T-helper 2 cell treated with Interferon-gamma antibody and Interleukin-4, amounts not matched to agents 5 μg/mL and 100 μg/mL, for 36 hours (primary cell): ENCODE measurements at regions not wholly inside any gene's neighbourhood (a gene's known extent, or its start where the extent isn't known, plus 50 kb on each side); places are given as distances from the start of the nearest gene placed in this dataset.

Experiments
- DNase-seq: peaks from one replicate; pipeline ENCODE4 v3.0.0; 2021; ENCODE audit warnings: low spot score
- H3K27ac Mint-ChIP-seq: one replicate; pipeline ENCODE4 v1.8.0; 2021; ENCODE audit warnings: mild to moderate bottlenecking, mixed read lengths
- H3K27me3 Mint-ChIP-seq: one replicate; pipeline ENCODE4 v1.8.0; 2021; ENCODE audit warnings: low read depth, mixed read lengths
- H3K36me3 Mint-ChIP-seq: one replicate; pipeline ENCODE4 v1.8.0; 2021; ENCODE audit warnings: low read depth, mixed read lengths
- H3K4me1 Mint-ChIP-seq: one replicate; pipeline ENCODE4 v1.8.0; 2021; ENCODE audit warnings: low read depth, mixed read lengths
- H3K4me3 Mint-ChIP-seq: one replicate; pipeline ENCODE4 v1.8.0; 2022; ENCODE audit warnings: mild to moderate bottlenecking, moderate library complexity, mixed read lengths
- H3K9me3 Mint-ChIP-seq: one replicate; pipeline ENCODE4 v1.8.0; 2021; ENCODE audit warnings: mixed read lengths

GRCh38 chr3:193754719-193755118, 161.7 kb downstream of the OPA1 start:
- DNase-seq, result no peak
- H3K4me1 Mint-ChIP-seq, result no peaks in the 10 kb centered on the region
- H3K9me3 Mint-ChIP-seq, result peaks cover 20% of the 10 kb centered on the region
- H3K4me3 Mint-ChIP-seq, result no peak overlapping the region
- H3K27me3 Mint-ChIP-seq, result peaks cover 21% of the 10 kb centered on the region
- H3K27ac Mint-ChIP-seq, result no peak overlapping the region
- H3K36me3 Mint-ChIP-seq, result no peaks in the 10 kb centered on the region

GRCh38 chr3:193756536-193756935, 163.5 kb downstream of the OPA1 start:
- H3K27me3 Mint-ChIP-seq, result peaks cover 18% of the 10 kb centered on the region

GRCh38 chr3:193757457-193757856, 164.4 kb downstream of the OPA1 start:
- Mint-ChIP-seq H3K27ac (no peak overlapping the region), H3K4me1 (no peaks in the 10 kb centered on the region), H3K4me3 (no peak overlapping the region), H3K36me3 (no peaks in the 10 kb centered on the region), H3K27me3 (peaks cover 10% of the 10 kb centered on the region), H3K9me3 (peaks cover 20% of the 10 kb centered on the region)
- no peak for DNase-seq

More at GRCh38 chr3:193756536-193756935, 163.5 kb downstream of the OPA1 start:
- H3K4me3 Mint-ChIP-seq, result no peak overlapping the region
- H3K36me3 Mint-ChIP-seq, result no peaks in the 10 kb centered on the region
- H3K9me3 Mint-ChIP-seq, result peaks cover 20% of the 10 kb centered on the region
- no peak overlapping the region for H3K27ac Mint-ChIP-seq
- DNase-seq, result no peak
- H3K4me1 Mint-ChIP-seq, result no peaks in the 10 kb centered on the region

GRCh38 chr3:193761969-193762368, 169.0 kb downstream of the OPA1 start:
- H3K36me3 Mint-ChIP-seq, result no peaks in the 10 kb centered on the region
- no peak for DNase-seq
- H3K27me3 Mint-ChIP-seq, result peaks cover 5% of the 10 kb centered on the region
- H3K4me1 Mint-ChIP-seq, result no peaks in the 10 kb centered on the region
- H3K9me3 Mint-ChIP-seq, result peaks cover 8% of the 10 kb centered on the region
- no peak overlapping the region for H3K4me3 Mint-ChIP-seq
- no peak overlapping the region for H3K27ac Mint-ChIP-seq

GRCh38 chr3:193762657-193763056, 169.6 kb downstream of the OPA1 start:
- Mint-ChIP-seq H3K36me3 (no peaks in the 10 kb centered on the region), H3K4me3 (no peak overlapping the region), H3K27me3 (peaks cover 5% of the 10 kb centered on the region), H3K27ac (no peak overlapping the region), H3K9me3 (peaks cover 3% of the 10 kb centered on the region), H3K4me1 (no peaks in the 10 kb centered on the region)
- DNase-seq, result no peak

- no peaks in the 10 kb centered on the region for H3K9me3 Mint-ChIP-seq
- H3K4me3 Mint-ChIP-seq, result no peak overlapping the region
- H3K27me3 Mint-ChIP-seq, result peaks cover 5% of the 10 kb centered on the region
- no peaks in the 10 kb centered on the region for H3K36me3 Mint-ChIP-seq
- no peak overlapping the region for H3K27ac Mint-ChIP-seq
- no peak for DNase-seq
- no peaks in the 10 kb centered on the region for H3K4me1 Mint-ChIP-seq
Observed at GRCh38 chr3:193764959-193765358, 172.0 kb downstream of the OPA1 start.

DNA sequence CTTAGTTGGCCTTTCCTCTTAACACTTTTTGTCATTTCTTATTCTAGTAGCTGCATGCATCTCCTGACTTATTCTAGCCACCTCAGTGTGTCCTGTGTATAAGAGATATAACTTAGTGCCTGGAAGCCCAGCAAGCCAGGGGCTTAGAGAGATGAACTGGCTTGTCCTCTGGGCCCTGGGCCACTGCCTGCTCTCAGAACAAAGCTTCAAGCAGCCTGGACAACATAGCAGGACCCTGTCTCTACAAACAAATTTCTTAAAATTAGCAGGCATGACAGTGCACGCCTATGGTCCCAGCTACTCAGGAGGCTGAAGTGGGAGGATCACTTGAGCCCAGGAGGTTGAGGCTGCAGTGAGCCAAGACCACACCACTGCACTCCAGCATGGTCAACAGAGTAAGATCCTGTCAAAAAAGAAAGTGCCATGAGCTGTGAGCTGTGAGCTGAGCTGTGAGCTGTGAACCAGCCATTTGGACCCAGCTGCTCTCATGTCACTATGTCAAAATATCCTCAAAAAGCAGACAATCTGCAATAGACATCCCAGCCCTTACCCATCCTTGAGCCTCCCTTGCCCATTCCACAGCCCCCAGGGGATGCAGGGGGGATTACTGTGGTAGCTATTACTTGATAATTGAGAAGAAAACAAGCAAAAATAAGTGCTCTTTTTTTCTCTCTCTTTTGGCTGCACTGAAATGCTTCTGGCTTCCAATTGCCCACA, 174.5 kb downstream of the OPA1 start:
- H3K27me3 Mint-ChIP-seq, result peaks cover 5% of the 10 kb centered on the region
- no peak overlapping the region for H3K27ac Mint-ChIP-seq
- DNase-seq, result no peak
- H3K4me3 Mint-ChIP-seq, result no peak overlapping the region
- no peaks in the 10 kb centered on the region for H3K9me3 Mint-ChIP-seq
- H3K4me1 Mint-ChIP-seq, result no peaks in the 10 kb centered on the region
- H3K36me3 Mint-ChIP-seq, result no peaks in the 10 kb centered on the region

DNA sequence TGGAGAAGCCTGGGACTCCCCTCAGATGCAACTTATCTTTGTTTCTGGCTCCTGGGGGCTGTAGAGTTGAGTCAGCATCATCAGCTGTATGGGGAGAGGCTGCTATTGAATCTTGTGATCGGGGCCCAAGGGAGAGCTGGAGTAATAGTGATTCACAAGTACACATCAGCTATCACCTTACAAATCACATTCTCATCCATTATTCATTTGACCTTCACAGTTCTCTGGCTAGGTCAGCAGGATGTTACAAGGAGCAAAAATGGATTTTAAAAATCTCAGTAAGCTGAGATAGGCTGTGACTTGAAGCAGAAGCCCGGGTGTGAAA, 175.0 kb downstream of the OPA1 start:
- DNase-seq, result no peak
- no peak overlapping the region for H3K4me3 Mint-ChIP-seq
- H3K4me1 Mint-ChIP-seq, result no peaks in the 10 kb centered on the region
- no peaks in the 10 kb centered on the region for H3K9me3 Mint-ChIP-seq
- no peaks in the 10 kb centered on the region for H3K36me3 Mint-ChIP-seq
- peaks cover 5% of the 10 kb centered on the region for H3K27me3 Mint-ChIP-seq
- H3K27ac Mint-ChIP-seq, result no peak overlapping the region

- Mint-ChIP-seq H3K27me3 (peaks cover 5% of the 10 kb centered on the region), H3K4me1 (no peaks in the 10 kb centered on the region), H3K27ac (no peak overlapping the region), H3K36me3 (no peaks in the 10 kb centered on the region), H3K4me3 (no peak overlapping the region), H3K9me3 (no peaks in the 10 kb centered on the region)
- DNase-seq, result no peak
Observed at GRCh38 chr3:193769437-193769836, 176.4 kb downstream of the OPA1 start.

GRCh38 chr3:193771011-193771652, 178.1 kb downstream of the OPA1 start:
- H3K27ac Mint-ChIP-seq, result no peak overlapping the region
- H3K36me3 Mint-ChIP-seq, result no peaks in the 10 kb centered on the region
- no peak for DNase-seq
- H3K4me3 Mint-ChIP-seq, result no peak overlapping the region
- H3K4me1 Mint-ChIP-seq, result peaks cover 1% of the 10 kb centered on the region
- peaks cover 15% of the 10 kb centered on the region for H3K27me3 Mint-ChIP-seq
- no peaks in the 10 kb centered on the region for H3K9me3 Mint-ChIP-seq

- Mint-ChIP-seq H3K4me1 (peaks cover 8% of the 10 kb centered on the region), H3K27ac (no peak overlapping the region), H3K9me3 (no peaks in the 10 kb centered on the region), H3K36me3 (no peaks in the 10 kb centered on the region), H3K27me3 (peaks cover 19% of the 10 kb centered on the region), H3K4me3 (no peak overlapping the region)
- DNase-seq, result no peak
Observed at GRCh38 chr3:193771653-193772421, 178.8 kb downstream of the OPA1 start.

- Mint-ChIP-seq H3K4me1 (peaks cover 9% of the 10 kb centered on the region), H3K4me3 (no peak overlapping the region), H3K27me3 (peaks cover 19% of the 10 kb centered on the region), H3K27ac (no peak overlapping the region), H3K36me3 (no peaks in the 10 kb centered on the region), H3K9me3 (no peaks in the 10 kb centered on the region)
- DNase-seq, result no peak
Observed at GRCh38 chr3:193772422-193772763, 179.4 kb downstream of the OPA1 start.

GRCh38 chr3:193773266-193774220, 180.5 kb downstream of the OPA1 start:
- no peak overlapping the region for H3K27ac Mint-ChIP-seq
- no peaks in the 10 kb centered on the region for H3K9me3 Mint-ChIP-seq

More at GRCh38 chr3:193773266-193774220, 180.5 kb downstream of the OPA1 start:
- no peak for DNase-seq
- Mint-ChIP-seq H3K4me1 (peaks cover 9% of the 10 kb centered on the region), H3K36me3 (no peaks in the 10 kb centered on the region), H3K27me3 (peaks cover 19% of the 10 kb centered on the region), H3K4me3 (no peak overlapping the region)
